ENCODE measurements at regions not wholly inside any gene's neighbourhood (a gene's known extent, or its start where the extent isn't known, plus 50 kb on each side); places are given as distances from the start of the nearest gene placed in this dataset.

DNA sequence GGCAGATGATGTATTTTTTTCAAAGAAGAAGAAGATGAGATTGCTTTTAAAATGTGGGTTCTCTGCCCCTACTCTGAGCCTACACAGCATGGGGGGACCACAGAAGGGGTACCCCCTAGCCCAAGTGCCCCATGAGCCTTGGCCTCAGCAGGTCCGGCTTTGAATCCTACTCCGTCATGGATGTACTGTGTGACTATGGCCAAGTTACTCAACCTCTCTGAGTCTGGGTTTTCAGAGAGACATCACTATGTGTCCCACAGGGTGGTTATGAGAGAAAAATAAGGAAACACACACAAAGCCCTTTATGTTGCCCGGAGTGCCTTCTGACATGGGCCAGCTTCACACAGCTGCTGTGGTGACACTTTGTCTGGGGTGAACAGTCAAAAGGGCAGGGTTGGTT lies 92.0 kb downstream of the KCTD15 start:
- 88% methylated on average over 3 of the region's 3 CpGs for WGBS
- TF ChIP-seq HNF4A (conservative IDR thresholded peaks at IDR 0.05) (no peak), FOXA2 (IDR thresholded peaks at IDR 0.05) (no peak), TAF1 (conservative IDR thresholded peaks at IDR 0.05) (no peak), HNF4G (IDR thresholded peaks at IDR 0.05) (no peak), RXRA (IDR thresholded peaks at IDR 0.05) (no peak), SP1 (IDR thresholded peaks at IDR 0.05) (no peak), JUND (IDR thresholded peaks at IDR 0.05) (no peak), NR2F2 (IDR thresholded peaks at IDR 0.05) (no peak), RAD21 (IDR thresholded peaks at IDR 0.05) (no peak), GABPA (IDR thresholded peaks at IDR 0.05 in 1 of 2, conservative IDR thresholded peaks at IDR 0.05 in 1 of 2) (no peak), YY1 (IDR thresholded peaks at IDR 0.05) (no peak), EGR1 (IDR thresholded peaks at IDR 0.05; ENCODE audit: low read depth in 2 of 2) (no peak), FOXA1 (IDR thresholded peaks at IDR 0.05) (no peak)
- TF ChIP-seq, protein P1, sequence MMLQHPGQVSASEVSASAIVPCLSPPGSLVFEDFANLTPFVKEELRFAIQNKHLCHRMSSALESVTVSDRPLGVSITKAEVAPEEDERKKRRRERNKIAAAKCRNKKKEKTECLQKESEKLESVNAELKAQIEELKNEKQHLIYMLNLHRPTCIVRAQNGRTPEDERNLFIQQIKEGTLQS (IDR thresholded peaks at IDR 0.05) = no peak
- TF ChIP-seq, protein P2, sequence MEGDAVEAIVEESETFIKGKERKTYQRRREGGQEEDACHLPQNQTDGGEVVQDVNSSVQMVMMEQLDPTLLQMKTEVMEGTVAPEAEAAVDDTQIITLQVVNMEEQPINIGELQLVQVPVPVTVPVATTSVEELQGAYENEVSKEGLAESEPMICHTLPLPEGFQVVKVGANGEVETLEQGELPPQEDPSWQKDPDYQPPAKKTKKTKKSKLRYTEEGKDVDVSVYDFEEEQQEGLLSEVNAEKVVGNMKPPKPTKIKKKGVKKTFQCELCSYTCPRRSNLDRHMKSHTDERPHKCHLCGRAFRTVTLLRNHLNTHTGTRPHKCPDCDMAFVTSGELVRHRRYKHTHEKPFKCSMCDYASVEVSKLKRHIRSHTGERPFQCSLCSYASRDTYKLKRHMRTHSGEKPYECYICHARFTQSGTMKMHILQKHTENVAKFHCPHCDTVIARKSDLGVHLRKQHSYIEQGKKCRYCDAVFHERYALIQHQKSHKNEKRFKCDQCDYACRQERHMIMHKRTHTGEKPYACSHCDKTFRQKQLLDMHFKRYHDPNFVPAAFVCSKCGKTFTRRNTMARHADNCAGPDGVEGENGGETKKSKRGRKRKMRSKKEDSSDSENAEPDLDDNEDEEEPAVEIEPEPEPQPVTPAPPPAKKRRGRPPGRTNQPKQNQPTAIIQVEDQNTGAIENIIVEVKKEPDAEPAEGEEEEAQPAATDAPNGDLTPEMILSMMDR (IDR thresholded peaks at IDR 0.05; ENCODE audit: low read depth, low read length, missing input control) = no peak
- TF ChIP-seq, protein P3, sequence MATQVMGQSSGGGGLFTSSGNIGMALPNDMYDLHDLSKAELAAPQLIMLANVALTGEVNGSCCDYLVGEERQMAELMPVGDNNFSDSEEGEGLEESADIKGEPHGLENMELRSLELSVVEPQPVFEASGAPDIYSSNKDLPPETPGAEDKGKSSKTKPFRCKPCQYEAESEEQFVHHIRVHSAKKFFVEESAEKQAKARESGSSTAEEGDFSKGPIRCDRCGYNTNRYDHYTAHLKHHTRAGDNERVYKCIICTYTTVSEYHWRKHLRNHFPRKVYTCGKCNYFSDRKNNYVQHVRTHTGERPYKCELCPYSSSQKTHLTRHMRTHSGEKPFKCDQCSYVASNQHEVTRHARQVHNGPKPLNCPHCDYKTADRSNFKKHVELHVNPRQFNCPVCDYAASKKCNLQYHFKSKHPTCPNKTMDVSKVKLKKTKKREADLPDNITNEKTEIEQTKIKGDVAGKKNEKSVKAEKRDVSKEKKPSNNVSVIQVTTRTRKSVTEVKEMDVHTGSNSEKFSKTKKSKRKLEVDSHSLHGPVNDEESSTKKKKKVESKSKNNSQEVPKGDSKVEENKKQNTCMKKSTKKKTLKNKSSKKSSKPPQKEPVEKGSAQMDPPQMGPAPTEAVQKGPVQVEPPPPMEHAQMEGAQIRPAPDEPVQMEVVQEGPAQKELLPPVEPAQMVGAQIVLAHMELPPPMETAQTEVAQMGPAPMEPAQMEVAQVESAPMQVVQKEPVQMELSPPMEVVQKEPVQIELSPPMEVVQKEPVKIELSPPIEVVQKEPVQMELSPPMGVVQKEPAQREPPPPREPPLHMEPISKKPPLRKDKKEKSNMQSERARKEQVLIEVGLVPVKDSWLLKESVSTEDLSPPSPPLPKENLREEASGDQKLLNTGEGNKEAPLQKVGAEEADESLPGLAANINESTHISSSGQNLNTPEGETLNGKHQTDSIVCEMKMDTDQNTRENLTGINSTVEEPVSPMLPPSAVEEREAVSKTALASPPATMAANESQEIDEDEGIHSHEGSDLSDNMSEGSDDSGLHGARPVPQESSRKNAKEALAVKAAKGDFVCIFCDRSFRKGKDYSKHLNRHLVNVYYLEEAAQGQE (IDR thresholded peaks at IDR 0.05) = no peak
- TF ChIP-seq, protein P4, sequence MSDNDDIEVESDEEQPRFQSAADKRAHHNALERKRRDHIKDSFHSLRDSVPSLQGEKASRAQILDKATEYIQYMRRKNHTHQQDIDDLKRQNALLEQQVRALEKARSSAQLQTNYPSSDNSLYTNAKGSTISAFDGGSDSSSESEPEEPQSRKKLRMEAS (IDR thresholded peaks at IDR 0.05) = no peak
- TF ChIP-seq, protein P5, sequence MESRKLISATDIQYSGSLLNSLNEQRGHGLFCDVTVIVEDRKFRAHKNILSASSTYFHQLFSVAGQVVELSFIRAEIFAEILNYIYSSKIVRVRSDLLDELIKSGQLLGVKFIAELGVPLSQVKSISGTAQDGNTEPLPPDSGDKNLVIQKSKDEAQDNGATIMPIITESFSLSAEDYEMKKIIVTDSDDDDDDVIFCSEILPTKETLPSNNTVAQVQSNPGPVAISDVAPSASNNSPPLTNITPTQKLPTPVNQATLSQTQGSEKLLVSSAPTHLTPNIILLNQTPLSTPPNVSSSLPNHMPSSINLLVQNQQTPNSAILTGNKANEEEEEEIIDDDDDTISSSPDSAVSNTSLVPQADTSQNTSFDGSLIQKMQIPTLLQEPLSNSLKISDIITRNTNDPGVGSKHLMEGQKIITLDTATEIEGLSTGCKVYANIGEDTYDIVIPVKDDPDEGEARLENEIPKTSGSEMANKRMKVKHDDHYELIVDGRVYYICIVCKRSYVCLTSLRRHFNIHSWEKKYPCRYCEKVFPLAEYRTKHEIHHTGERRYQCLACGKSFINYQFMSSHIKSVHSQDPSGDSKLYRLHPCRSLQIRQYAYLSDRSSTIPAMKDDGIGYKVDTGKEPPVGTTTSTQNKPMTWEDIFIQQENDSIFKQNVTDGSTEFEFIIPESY (IDR thresholded peaks at IDR 0.05) = no peak
- H3K4me1 ChIP-seq (ENCODE audit: control insufficient read depth in 4 of 4, insufficient read depth in 4 of 4, low read length in 3 of 4) = peaks cover 0 to 4% (median 1%) of the 10 kb centered on the region in 4 donors
- no peak overlapping the region for H3K4me3 ChIP-seq (ENCODE audit: low read depth in 1 of 3, low read length in 3 of 3)
- H3K9me3 ChIP-seq (ENCODE audit: control insufficient read depth in 4 of 4, low read length in 3 of 4) = no peaks in the 10 kb centered on the region
- H3K27me3 ChIP-seq (ENCODE audit: control insufficient read depth in 4 of 4, insufficient read depth in 4 of 4, low read length in 3 of 4) = peaks cover 0 to 4% (median 0%) of the 10 kb centered on the region in 4 donors
- no peaks in the 10 kb centered on the region for H3K36me3 ChIP-seq (ENCODE audit: control insufficient read depth in 4 of 4, insufficient read depth in 3 of 4, low read depth in 1 of 4, low read length in 3 of 4)
- DNase-seq (ENCODE audit: low spot score) = no peak
- H3K27ac ChIP-seq (ENCODE audit: low read depth in 1 of 2, low read length in 2 of 2) = no peak overlapping the region
- H3K9ac ChIP-seq (ENCODE audit: low read depth in 1 of 2, low read length in 2 of 2) = no peak overlapping the region

Measured in liver (tissue), 8 donors.